Hepatocyte (in vitro differentiated cells): ENCODE measurements at regions not wholly inside any gene's neighbourhood (a gene's known extent, or its start where the extent isn't known, plus 50 kb on each side); places are given as distances from the start of the nearest gene placed in this dataset. TPM values are rescaled to one million over a fixed set of nuclear protein-coding genes. Genes with fewer than 3 reads are reported as not detected.

Source experiments
- DNase-seq: peaks from one replicate; pipeline ENCODE4 v3.0.0-alpha.2; 2016; ENCODE audit warnings: low spot score
- H2AFZ ChIP-seq: fragments of 200-600 bp; sonication (generic); 2 replicates; pipeline ENCODE4 v1.6.0; 2016; ENCODE audit warnings: antibody characterized with exemption, mild to moderate bottlenecking
- H3K27ac ChIP-seq: fragments of 200-600 bp; sonication (generic); 2 replicates; pipeline ENCODE4 v1.5.1; 2016; ENCODE audit warnings: mild to moderate bottlenecking
- H3K27me3 ChIP-seq: fragments of 200-600 bp; sonication (generic); 2 replicates; pipeline ENCODE4 v1.6.1; 2016
- H3K36me3 ChIP-seq: fragments of 200-600 bp; sonication (generic); replicated peaks from 2 replicates; pipeline ENCODE4 v1.5.1; 2016; ENCODE audit warnings: low read depth; ENCODE audit not compliant: insufficient read depth
- H3K4me1 ChIP-seq: fragments of 200-600 bp; sonication (generic); 2 replicates; pipeline ENCODE4 v1.5.1; 2016; ENCODE audit warnings: mild to moderate bottlenecking, moderate library complexity; ENCODE audit not compliant: insufficient read depth
- H3K4me2 ChIP-seq: fragments of 200-600 bp; sonication (generic); 2 replicates; pipeline ENCODE4 v1.6.0; 2016
- H3K4me3 ChIP-seq: fragments of 200-600 bp; sonication (generic); 2 replicates; pipeline ENCODE4 v1.5.1; 2016; ENCODE audit warnings: mild to moderate bottlenecking
- H3K79me2 ChIP-seq: fragments of 200-600 bp; sonication (generic); 2 replicates; pipeline ENCODE4 v1.6.0; 2017; ENCODE audit warnings: mild to moderate bottlenecking
- H3K9me2 ChIP-seq: fragments of 200-600 bp; sonication (generic); replicated peaks from 2 replicates; pipeline ENCODE4 v1.6.0; 2017; ENCODE audit warnings: mild to moderate bottlenecking; ENCODE audit not compliant: insufficient read depth
- H3K9me3 ChIP-seq: fragments of 200-600 bp; sonication (generic); 2 replicates; pipeline ENCODE4 v1.5.1; 2016; ENCODE audit warnings: low read depth, mild to moderate bottlenecking
- H4K20me1 ChIP-seq: fragments of 200-600 bp; sonication (generic); 2 replicates; pipeline ENCODE4 v1.6.0; 2016; ENCODE audit warnings: mild to moderate bottlenecking; ENCODE audit not compliant: insufficient read depth, poor library complexity, severe bottlenecking
- CTCF ChIP-seq: fragments of 200-600 bp; sonication (generic); IDR thresholded peaks from 2 replicates; pipeline ENCODE4 v1.5.1; 2016; ENCODE audit warnings: antibody characterized with exemption, mild to moderate bottlenecking; ENCODE audit not compliant: poor library complexity
- EZH2 ChIP-seq: fragments of 200-600 bp; sonication (generic); IDR thresholded peaks from 2 replicates; pipeline ENCODE4 v1.6.1; 2016; ENCODE audit warnings: antibody characterized with exemption, mild to moderate bottlenecking, borderline replicate concordance
- EZH2phosphoT487 ChIP-seq: fragments of 200-600 bp; sonication (generic); IDR thresholded peaks from one replicate; pipeline ENCODE4 v1.6.1; 2018; ENCODE audit warnings: antibody characterized with exemption, mild to moderate bottlenecking, low read depth, moderate library complexity; ENCODE audit not compliant: unreplicated experiment, severe bottlenecking
- WGBS: methylation state at CpG from one replicate; pipeline ENCODE4 v1.1.6; 2016; ENCODE audit warnings: low lambda C conversion rate; ENCODE audit errors: missing lambda C conversion rate; 5-methylcytosine and 5-hydroxymethylcytosine counted together
- small RNA-seq: library from RNA; depleted of rRNA; stranded (forward); fragments of <200 nt; gene quantifications from one replicate; pipeline ENCODE3, GENCODE V24; 2014

- H3K79me2 ChIP-seq = no peaks in the 10 kb centered on the region
- TF ChIP-seq EZH2phosphoT487 = no peak
- no peak for TF ChIP-seq EZH2
- no peak for TF ChIP-seq CTCF
- H3K9me3 ChIP-seq = no peaks in the 10 kb centered on the region
- no peaks in the 10 kb centered on the region for H3K9me2 ChIP-seq
- DNase-seq = no peak
- H3K27ac ChIP-seq = no peak overlapping the region
- H3K36me3 ChIP-seq = no peaks in the 10 kb centered on the region
- no peak overlapping the region for H2AFZ ChIP-seq
- H3K4me3 ChIP-seq = no peak overlapping the region
- WGBS = 90% methylated on average over 1 of the region's 1 CpG
- H3K4me1 ChIP-seq = no peaks in the 10 kb centered on the region
- H3K27me3 ChIP-seq = no peaks in the 10 kb centered on the region
- H4K20me1 ChIP-seq = no peaks in the 10 kb centered on the region
- H3K4me2 ChIP-seq = no peak overlapping the region
Observed at GRCh38 chrX:98646351-98646750, 1762.6 kb downstream of the RPA4 start.

- no peak for DNase-seq
- Histone ChIP-seq H3K4me3 (no peak overlapping the region), H2AFZ (no peak overlapping the region), H3K27ac (no peak overlapping the region), H3K27me3 (no peaks in the 10 kb centered on the region), H3K9me2 (no peaks in the 10 kb centered on the region), H3K79me2 (no peaks in the 10 kb centered on the region), H4K20me1 (no peaks in the 10 kb centered on the region), H3K4me2 (no peak overlapping the region), H3K9me3 (no peaks in the 10 kb centered on the region), H3K36me3 (no peaks in the 10 kb centered on the region), H3K4me1 (no peaks in the 10 kb centered on the region)
- TF ChIP-seq CTCF (no peak), EZH2 (no peak), EZH2phosphoT487 (no peak)
Observed at GRCh38 chrX:98654565-98654964, 1755.5 kb downstream of the PCDH19 start.

Small RNAs in the stretch of these regions (small RNA-seq; reads per million reads assigned to genes)
- not detected for gene AL357312.1
